Chondrocyte (in vitro differentiated cells): ENCODE measurements at regions not wholly inside any gene's neighbourhood (a gene's known extent, or its start where the extent isn't known, plus 50 kb on each side); places are given as distances from the start of the nearest gene placed in this dataset.

Source experiments
- DNase-seq: peaks from one replicate; pipeline ENCODE4 v3.0.0; 2021; ENCODE audit warnings: mixed read lengths, low spot score
- H3K27ac Mint-ChIP-seq: one replicate; pipeline ENCODE4 v1.8.0; 2021; ENCODE audit warnings: mild to moderate bottlenecking, moderate library complexity, mixed read lengths; ENCODE audit not compliant: unreplicated experiment
- H3K27me3 Mint-ChIP-seq: 2 replicates; pipeline ENCODE4 v1.8.0; 2021; ENCODE audit warnings: low read depth, mixed read lengths
- H3K36me3 Mint-ChIP-seq: 2 replicates; pipeline ENCODE4 v1.8.0; 2021; ENCODE audit warnings: low read depth, mixed read lengths
- H3K4me1 Mint-ChIP-seq: 2 replicates; pipeline ENCODE4 v1.8.0; 2021; ENCODE audit warnings: low read depth, mild to moderate bottlenecking, mixed read lengths
- H3K4me3 Mint-ChIP-seq: one replicate; pipeline ENCODE4 v1.8.0; 2021; ENCODE audit warnings: mild to moderate bottlenecking, moderate library complexity, mixed read lengths; ENCODE audit not compliant: unreplicated experiment
- H3K9me3 Mint-ChIP-seq: 2 replicates; pipeline ENCODE4 v1.8.0; 2021; ENCODE audit warnings: low read depth, mixed read lengths
- CTCF ChIP-seq: fragments of 200-600 bp; sonication (generic); IDR thresholded peaks from 2 replicates; pipeline ENCODE4 v1.5.0; 2021; ENCODE audit warnings: antibody characterized with exemption, mild to moderate bottlenecking, moderate library complexity

DNA sequence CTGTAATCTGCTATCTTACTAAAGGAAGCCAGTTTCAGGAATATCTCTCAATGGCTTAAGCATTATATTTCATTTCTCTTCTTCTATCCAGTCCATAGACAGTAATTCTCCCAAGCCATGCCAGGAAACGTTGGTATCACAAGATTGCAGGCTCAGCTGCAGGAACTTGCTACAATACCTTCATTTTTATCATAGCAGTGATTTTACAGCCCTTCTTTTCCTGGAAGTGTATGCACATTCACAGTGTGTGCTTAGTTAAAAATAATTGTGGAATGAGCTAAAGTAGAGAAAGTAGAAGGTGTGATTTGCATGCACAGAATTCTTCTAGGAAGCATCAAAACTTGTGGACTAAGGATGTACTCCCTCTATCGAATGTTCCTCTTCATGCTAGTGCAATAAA is 647.2 kb upstream of the PTBP2 start:
- Mint-ChIP-seq H3K9me3 (no peaks in the 10 kb centered on the region), H3K36me3 (no peaks in the 10 kb centered on the region), H3K4me1 (no peaks in the 10 kb centered on the region), H3K4me3 (no peak overlapping the region), H3K27me3 (peaks cover 5% of the 10 kb centered on the region), H3K27ac (no peak overlapping the region)
- DNase-seq: no peak
- TF ChIP-seq CTCF: no peak

- H3K4me1 Mint-ChIP-seq: no peaks in the 10 kb centered on the region
- H3K27ac Mint-ChIP-seq: no peak overlapping the region
- no peaks in the 10 kb centered on the region for H3K36me3 Mint-ChIP-seq
- peaks cover 5% of the 10 kb centered on the region for H3K27me3 Mint-ChIP-seq
- H3K4me3 Mint-ChIP-seq: no peak overlapping the region
- DNase-seq: no peak
- H3K9me3 Mint-ChIP-seq: no peaks in the 10 kb centered on the region
- no peak for TF ChIP-seq CTCF
These were observed 646.6 kb upstream of the PTBP2 start for GRCh38 chr1:96074876-96075577.

- Mint-ChIP-seq H3K27ac (no peak overlapping the region), H3K27me3 (peaks cover 5% of the 10 kb centered on the region), H3K4me3 (no peak overlapping the region), H3K4me1 (no peaks in the 10 kb centered on the region), H3K36me3 (no peaks in the 10 kb centered on the region), H3K9me3 (no peaks in the 10 kb centered on the region)
- TF ChIP-seq CTCF: no peak
- DNase-seq: no peak
These were observed 645.7 kb upstream of the PTBP2 start for GRCh38 chr1:96075704-96076455.

DNA sequence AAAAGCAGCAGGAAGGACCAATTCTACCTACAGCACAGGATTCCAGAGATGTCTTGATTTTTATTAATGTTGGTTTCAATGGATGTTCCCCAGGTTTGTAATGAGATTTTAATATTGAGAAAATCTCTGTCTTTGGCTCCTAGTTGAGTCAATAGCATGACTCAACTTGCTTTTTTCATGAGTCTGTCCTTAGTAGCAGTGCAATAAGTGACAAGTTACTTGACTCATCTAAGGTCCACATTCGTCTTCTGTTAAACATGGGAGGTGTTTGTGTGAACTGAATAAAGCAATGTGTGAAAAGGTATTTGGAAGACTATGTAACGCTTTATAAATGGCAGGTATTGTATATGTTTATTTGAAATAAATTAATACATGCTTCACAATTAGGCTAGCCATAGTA is 645.0 kb upstream of the PTBP2 start:
- Mint-ChIP-seq H3K27me3 (peaks cover 5% of the 10 kb centered on the region), H3K9me3 (no peaks in the 10 kb centered on the region), H3K27ac (no peak overlapping the region), H3K4me1 (no peaks in the 10 kb centered on the region), H3K4me3 (no peak overlapping the region), H3K36me3 (no peaks in the 10 kb centered on the region)
- TF ChIP-seq CTCF: no peak
- no peak for DNase-seq

DNA sequence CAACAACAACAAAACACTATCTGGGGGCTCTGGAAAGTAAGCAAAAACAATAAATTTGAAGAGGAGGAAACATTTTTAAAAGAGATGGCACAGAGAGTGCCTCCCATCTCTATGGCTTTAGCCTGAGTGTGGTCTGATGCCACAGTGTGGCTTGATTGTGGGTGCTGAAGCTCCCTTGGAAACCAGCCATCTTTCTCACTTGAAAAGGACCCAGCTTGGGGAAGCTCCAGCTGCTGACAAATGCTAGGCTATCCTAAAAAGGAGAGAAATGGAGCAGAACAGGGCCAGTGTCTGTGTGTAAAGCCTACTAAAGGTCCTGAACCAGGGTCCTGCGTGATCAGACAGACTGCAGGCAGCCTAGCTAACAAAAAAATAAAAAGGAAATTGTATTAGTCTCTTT is 642.0 kb upstream of the PTBP2 start:
- H3K36me3 Mint-ChIP-seq: peaks cover 2% of the 10 kb centered on the region
- no peaks in the 10 kb centered on the region for H3K4me1 Mint-ChIP-seq
- no peak for DNase-seq
- no peak overlapping the region for H3K27ac Mint-ChIP-seq
- H3K4me3 Mint-ChIP-seq: no peak overlapping the region
- H3K9me3 Mint-ChIP-seq: peaks cover 6% of the 10 kb centered on the region
- TF ChIP-seq CTCF: no peak
- no peaks in the 10 kb centered on the region for H3K27me3 Mint-ChIP-seq
